Fibroblast of pulmonary artery (primary cell): ENCODE measurements at regions not wholly inside any gene's neighbourhood (a gene's known extent, or its start where the extent isn't known, plus 50 kb on each side); places are given as distances from the start of the nearest gene placed in this dataset.

Experiments used
- DNase-seq: peaks from one replicate; pipeline ENCODE4 v3.0.0-alpha.2; 2010; ENCODE audit warnings: low read depth
- H3K4me3 ChIP-seq: replicated peaks from 2 replicates; pipeline ENCODE4 v1.5.1; 2011; ENCODE audit warnings: low read depth, mild to moderate bottlenecking, control low read depth, low read length, moderate library complexity
- TF ChIP-seq, protein P1 (sequence below): IDR thresholded peaks from 2 replicates; pipeline ENCODE4 v1.5.1; 2011; ENCODE audit warnings: mild to moderate bottlenecking, control low read depth, low read length, inconsistent platforms; ENCODE audit errors: missing control alignments

GRCh38 chr4:12053556-12053955 lies 624.9 kb upstream of the HS3ST1 start:
- no peak for DNase-seq
- no peak overlapping the region for H3K4me3 ChIP-seq
- TF ChIP-seq, protein P1, sequence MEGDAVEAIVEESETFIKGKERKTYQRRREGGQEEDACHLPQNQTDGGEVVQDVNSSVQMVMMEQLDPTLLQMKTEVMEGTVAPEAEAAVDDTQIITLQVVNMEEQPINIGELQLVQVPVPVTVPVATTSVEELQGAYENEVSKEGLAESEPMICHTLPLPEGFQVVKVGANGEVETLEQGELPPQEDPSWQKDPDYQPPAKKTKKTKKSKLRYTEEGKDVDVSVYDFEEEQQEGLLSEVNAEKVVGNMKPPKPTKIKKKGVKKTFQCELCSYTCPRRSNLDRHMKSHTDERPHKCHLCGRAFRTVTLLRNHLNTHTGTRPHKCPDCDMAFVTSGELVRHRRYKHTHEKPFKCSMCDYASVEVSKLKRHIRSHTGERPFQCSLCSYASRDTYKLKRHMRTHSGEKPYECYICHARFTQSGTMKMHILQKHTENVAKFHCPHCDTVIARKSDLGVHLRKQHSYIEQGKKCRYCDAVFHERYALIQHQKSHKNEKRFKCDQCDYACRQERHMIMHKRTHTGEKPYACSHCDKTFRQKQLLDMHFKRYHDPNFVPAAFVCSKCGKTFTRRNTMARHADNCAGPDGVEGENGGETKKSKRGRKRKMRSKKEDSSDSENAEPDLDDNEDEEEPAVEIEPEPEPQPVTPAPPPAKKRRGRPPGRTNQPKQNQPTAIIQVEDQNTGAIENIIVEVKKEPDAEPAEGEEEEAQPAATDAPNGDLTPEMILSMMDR = no peak

GRCh38 chr4:12050357-12050756 lies 621.7 kb upstream of the HS3ST1 start:
- no peak for DNase-seq
- TF ChIP-seq, protein P1 = no peak
- no peak overlapping the region for H3K4me3 ChIP-seq

DNA sequence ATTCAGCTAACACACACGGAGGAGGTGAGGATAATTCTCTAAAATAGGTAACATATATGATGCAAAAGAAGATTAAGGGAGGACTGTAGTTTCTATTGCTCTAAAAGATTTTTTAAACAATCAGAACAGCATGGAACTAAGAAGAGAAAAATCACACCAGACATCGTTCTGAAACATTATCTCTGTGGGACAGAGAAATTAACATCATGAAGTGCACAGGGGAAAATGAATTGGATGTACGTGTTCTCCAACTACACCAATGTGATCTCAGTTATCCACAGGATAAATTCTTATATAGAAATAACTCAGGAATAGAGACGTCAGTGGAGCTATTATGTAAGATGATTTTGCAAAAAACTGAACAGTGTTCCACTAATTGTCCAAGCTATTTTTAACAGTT lies 614.1 kb upstream of the HS3ST1 start:
- DNase-seq = no peak
- H3K4me3 ChIP-seq = no peak overlapping the region
- TF ChIP-seq, protein P1 = no peak

DNA sequence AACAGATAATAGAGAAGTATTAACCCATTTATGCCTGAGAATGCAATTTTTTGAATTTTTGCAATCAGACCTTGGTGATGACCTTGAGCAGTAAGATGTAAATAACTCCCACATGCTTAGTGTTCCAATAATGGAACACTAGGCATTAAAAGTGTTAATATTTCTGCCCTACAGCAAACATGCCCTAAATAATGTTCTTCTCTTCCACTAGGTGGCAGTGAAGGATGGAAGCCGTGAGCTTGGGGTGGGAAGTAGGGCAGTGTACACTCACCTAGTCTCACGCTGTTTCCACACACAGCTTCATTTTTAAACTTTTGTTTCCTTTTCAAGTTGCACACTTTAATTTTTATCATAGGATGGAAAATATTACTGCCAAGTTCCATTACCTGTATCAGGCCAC lies 613.1 kb upstream of the HS3ST1 start:
- peak; percentile 35 for DNase-seq
- TF ChIP-seq, protein P1 = peak; percentile 32
- no peak overlapping the region for H3K4me3 ChIP-seq

GRCh38 chr4:12036450-12036849 lies 607.8 kb upstream of the HS3ST1 start:
- no peak overlapping the region for H3K4me3 ChIP-seq
- DNase-seq = peak; percentile 64
- TF ChIP-seq, protein P1 = no peak

GRCh38 chr4:12028258-12028657 lies 599.6 kb upstream of the HS3ST1 start:
- DNase-seq = no peak
- TF ChIP-seq, protein P1 = no peak
- H3K4me3 ChIP-seq = no peak overlapping the region

GRCh38 chr4:12022409-12022808 lies 593.7 kb upstream of the HS3ST1 start:
- H3K4me3 ChIP-seq = no peak overlapping the region
- TF ChIP-seq, protein P1 = no peak
- no peak for DNase-seq
